NK-92 treated with Interleukin-12 subunit alpha and Interleukin-12 subunit beta, amount 100 ng/mL, for 24 hours (cell line): ENCODE measurements at regions not wholly inside any gene's neighbourhood (a gene's known extent, or its start where the extent isn't known, plus 50 kb on each side); places are given as distances from the start of the nearest gene placed in this dataset.

Experiments used
- DNase-seq: peaks from one replicate; lab custom pipeline; 2025; lab: John Stamatoyannopoulos, UW

- DNase-seq, result no peak
Observed at GRCh38 chr11:127412722-127413380, 412.3 kb upstream of the KIRREL3 start.

GRCh38 chr11:127412234-127412633, 411.7 kb upstream of the KIRREL3 start:
- DNase-seq, result no peak

DNA sequence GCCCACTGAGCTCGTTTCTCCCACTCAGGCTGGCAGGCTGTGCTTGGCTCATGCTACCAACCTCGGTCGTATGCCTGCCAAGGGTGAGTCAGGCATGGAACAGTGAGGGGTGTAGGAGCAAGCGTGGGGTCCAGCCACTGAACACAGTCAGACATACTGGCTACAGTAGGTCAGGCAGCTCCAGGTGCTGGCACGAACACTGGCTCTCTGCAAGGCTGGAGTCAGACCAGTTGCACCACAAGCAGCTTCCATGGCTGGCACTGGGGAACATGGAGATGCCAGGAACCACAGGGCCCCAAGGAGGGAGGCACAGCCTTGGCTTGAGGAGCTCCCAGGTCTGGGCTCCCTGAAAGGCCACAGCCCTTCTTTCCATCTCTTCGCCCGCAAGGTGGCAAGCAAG, 410.7 kb upstream of the KIRREL3 start:
- DNase-seq, result no peak

- DNase-seq, result no peak
Observed at GRCh38 chr11:127395034-127395433, 394.5 kb upstream of the KIRREL3 start.

DNA sequence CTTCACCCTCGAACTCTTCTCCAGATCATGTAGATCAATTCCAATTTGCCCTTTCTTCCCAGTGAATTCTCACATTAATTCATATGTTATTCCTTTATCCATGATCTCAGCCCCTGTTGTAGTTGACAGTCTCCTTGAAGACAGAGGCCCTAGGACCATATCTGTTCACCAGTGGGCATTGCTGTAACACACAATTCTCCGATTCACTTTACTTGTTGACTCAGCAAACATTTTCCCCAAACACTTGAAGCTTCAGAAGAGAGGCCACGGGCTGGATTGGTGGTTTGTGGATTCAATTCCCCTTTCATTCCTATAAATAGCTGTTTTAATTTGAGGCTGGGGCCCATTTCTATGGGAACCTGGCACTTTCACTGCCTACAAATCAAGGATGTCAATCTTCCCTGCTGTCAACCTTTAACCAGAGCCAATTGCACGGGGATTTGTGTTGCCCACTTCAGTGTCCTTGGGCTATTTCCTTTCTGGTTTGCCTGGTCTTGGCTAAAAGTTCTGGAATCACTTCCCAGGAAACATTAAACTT, 393.0 kb upstream of the KIRREL3 start:
- DNase-seq, result no peak

DNA sequence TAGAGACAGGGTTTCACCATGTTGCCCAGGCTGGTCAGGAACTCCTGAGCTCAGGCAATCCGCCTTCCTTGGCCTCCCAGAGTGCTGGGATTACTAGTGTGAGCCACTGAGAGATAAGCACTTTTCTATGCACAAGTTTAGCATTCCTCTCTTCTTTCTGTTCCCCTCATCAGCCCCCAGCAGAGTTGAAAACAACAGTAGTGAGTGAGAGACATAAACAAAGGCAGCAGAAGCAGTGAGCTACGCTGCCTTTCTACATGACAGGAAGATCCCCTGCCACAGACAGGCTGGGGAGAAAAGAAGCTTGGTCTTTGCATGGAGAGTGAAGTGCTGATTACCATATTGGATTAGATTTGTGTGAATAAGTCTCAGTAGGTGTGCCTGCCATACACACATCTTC, 392.0 kb upstream of the KIRREL3 start:
- DNase-seq, result no peak

- DNase-seq, result no peak
Observed at GRCh38 chr11:127390465-127390864, 389.9 kb upstream of the KIRREL3 start.

- DNase-seq, result no peak
Observed at GRCh38 chr11:127385071-127385470, 384.5 kb upstream of the KIRREL3 start.

DNA sequence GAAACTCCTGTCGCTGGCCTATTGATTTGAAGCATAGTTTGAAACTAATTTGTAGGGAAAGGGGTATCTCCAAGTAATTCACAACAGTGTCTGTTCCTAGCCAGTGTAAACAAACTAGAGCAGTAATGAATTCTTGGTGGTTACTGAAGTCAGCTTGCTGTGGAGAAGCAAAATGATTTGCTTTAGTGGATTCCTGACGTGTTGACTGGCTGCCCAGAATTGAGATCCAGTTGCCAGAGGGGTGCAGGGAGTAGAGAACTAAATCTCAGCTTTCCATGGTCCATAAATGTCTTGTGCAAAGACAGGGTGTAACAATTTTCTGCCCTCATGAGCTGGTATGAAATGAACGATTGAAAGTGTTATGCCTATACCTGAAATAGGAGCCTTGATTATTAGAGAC, 382.5 kb upstream of the KIRREL3 start:
- no peak for DNase-seq

- no peak for DNase-seq
Observed at GRCh38 chr11:127381247-127381646, 380.7 kb upstream of the KIRREL3 start.

- DNase-seq, result no peak
Observed at GRCh38 chr11:127379686-127380085, 379.1 kb upstream of the KIRREL3 start.

DNA sequence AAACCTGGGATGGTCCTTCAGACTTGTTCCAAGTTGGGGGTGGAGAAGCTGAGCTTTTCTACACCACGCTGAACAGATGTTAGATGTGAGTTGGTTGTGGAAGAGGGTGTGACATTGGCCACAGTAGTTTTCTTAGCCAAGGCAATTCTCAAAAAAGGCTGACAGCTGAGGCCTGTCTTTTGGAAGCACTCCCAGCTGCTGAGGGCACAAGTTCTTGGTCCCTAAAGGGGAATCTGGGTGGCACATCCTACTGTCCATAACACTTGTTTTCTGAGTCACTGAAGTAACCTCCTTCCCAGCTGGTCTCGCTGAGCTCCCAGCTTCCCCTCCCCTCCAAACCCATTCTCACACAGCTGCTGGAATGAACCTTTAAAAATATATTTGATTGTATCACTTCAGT, 375.7 kb upstream of the KIRREL3 start:
- DNase-seq, result no peak

GRCh38 chr11:127369356-127369755, 368.8 kb upstream of the KIRREL3 start:
- DNase-seq, result no peak

DNA sequence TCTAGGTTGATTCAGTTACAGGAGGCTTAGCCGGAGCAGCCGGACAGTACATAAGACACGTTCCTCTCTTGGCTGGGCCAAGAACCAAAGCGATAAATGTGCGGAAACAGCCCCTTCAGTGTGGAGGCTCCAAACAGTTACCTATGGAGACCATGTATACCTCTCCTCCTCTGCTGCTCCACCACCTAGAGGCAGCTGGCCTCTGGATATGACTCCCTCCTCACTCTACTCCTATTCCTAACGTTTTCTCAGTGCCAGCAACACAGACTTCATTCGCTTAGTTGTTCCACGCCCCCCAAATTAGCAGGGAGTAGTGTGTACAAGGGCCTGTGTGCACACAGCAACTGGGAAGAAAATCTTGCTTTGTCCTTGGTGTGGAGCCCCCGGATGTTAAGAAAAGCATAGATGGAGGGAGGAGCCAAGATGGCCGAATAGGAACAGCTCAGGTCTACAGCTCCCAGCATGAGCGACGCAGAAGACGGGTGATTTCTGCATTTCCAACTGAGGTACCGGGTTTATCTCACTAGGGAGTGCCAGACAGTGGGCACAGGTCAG, 362.3 kb upstream of the KIRREL3 start:
- no peak for DNase-seq

DNA sequence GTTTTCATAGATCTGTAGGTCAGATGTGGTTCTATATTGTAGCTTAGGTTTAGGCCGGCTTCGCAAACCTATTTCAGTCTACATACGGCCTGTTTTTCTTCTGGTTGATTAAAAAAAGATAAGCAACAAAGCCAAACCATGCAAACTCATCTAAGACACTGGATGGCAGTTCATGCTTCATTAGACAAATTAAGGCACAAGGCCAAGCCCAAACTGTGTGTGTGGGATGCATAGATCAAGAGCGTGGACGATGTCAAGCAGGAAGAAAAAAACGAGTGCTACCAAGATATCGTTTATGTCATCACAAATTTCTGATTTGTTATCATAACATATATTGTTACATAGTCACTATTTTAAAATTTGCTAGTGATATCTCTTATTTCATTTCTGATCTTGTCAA, 357.6 kb upstream of the KIRREL3 start:
- no peak for DNase-seq

DNA sequence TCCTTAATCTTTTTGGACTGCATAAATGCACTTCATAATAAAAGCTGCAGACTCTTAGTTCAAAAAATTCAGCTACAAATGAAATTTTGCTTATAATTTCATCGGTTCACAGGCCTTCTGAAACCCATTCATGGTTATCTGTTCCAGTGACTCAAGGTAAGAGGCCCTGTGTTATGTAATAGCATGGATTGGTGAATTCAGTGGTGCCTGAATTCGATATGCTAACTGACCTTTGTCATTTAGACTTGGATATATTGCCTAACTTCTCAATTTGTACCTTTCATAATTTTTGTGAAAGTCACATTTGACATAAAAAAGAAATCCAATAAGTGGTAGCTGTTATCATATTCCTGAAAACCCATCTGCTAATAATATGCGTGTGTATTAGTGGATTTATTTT, 349.9 kb upstream of the KIRREL3 start:
- no peak for DNase-seq

GRCh38 chr11:127345819-127346459, 345.4 kb upstream of the KIRREL3 start:
- DNase-seq, result peak; percentile 5

DNA sequence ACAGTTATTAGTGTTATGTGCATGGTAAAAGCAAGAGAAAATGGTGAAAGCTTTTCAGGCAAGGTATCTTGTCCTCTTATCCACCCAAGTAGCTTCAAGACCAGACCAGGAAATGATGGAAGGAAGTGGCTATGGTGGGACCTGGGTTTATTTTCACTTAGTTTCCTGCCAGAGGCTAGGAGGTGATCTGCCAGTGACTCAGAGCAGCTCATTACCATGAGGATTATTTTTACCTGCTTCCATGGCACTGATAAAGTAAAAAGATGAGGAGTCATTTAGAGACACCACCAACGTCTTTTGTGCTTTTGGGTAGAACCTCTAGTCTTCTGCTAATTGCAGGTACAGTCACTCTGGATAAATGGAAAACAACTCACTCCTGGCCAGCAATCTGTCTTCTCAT, 339.9 kb upstream of the KIRREL3 start:
- no peak for DNase-seq

DNA sequence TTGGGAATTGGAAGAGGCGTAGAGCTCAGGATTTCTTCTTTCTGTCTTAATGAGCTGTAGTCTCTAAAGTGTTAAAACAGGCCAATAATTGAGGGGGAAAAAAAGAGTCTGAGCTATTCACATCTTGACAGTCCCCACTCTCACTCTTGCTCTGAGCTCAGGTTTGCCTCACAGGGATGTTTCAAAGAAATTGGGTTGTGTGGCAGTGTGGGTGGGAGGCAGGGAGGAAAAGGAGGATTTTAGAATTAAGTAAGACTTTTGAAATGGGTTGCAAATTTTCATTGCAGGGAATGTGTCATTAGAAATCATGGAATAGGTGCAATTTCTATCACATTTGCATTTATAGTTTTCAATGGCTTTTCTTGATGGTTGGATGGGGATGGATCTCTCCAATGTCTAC, 338.8 kb upstream of the KIRREL3 start:
- no peak for DNase-seq

DNA sequence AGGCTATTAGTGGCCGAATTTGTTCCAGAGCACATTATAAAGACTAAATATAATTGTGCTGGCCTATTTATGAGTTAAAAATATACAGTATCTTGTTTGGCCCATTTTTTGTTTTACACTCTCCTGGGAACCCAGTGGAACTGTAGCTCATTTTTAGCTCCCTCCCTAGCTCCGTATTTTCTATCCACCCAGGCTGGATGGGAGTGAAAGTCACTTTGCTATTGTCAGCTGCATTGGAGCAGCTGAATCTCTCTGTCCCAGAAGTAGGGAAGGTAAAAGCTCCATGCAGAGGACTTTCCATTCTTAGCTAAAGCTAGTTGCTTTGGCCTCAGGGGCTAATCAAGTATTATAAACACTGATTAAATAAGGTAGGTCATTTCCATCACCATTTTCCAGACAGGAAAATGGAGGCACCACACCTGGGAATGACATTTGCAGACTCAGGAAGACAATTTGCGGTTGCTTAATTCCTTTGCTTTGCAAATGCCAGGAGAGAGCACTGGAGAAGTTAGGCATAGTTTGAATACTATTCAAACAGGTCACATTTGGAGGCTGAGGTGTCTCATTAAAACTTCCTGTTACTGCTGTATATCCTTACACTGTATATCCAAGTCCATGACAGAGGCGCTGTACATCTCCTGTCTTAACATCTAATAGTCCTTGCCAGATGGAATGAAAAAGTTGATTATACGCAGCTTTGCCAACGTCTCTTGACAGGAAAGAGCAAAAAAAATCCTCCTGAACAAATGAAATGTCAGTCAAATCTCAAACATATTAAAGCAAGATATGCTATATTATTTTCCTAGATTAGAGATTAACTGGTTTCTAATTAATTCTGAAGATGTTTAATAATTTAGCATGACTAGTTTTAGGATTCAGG, 338.1 kb upstream of the KIRREL3 start:
- DNase-seq, result no peak

GRCh38 chr11:127334466-127334865, 333.9 kb upstream of the KIRREL3 start:
- DNase-seq, result no peak

- no peak for DNase-seq
Observed at GRCh38 chr11:127332896-127333295, 332.3 kb upstream of the KIRREL3 start.

- no peak for DNase-seq
Observed at GRCh38 chr11:127330044-127330443, 329.5 kb upstream of the KIRREL3 start.
